BLaER1 treated with 17β-estradiol and CSF1 and Interleukin-3, amounts not matched to agents 10 nM and 100 nM (cell line): ENCODE measurements at regions not wholly inside any gene's neighbourhood (a gene's known extent, or its start where the extent isn't known, plus 50 kb on each side); places are given as distances from the start of the nearest gene placed in this dataset.
"Not testable (repeated sequence)": the region's sequence is repeated elsewhere in the genome, so short reads cannot be mapped to it uniquely, and the experiment has no call there.

Experiments
- H3K27ac ChIP-seq, 11 experiments: shearing (Covaris generic); formaldehyde crosslinking; 2 replicates each; pipeline ENCODE4 v1.8.1; 2022
- H3K27me3 ChIP-seq, 11 experiments: shearing (Covaris generic); formaldehyde crosslinking; 2 replicates each; pipeline ENCODE4 v1.8.1; 2022
- H3K36me3 ChIP-seq, 11 experiments: shearing (Covaris generic); formaldehyde crosslinking; 2 replicates each; pipeline ENCODE4 v1.8.1; 2022
- H3K4me1 ChIP-seq, 10 experiments: shearing (Covaris generic); formaldehyde crosslinking; 2 replicates each; pipeline ENCODE4 v1.8.1; 2022
- H3K4me2 ChIP-seq, 11 experiments: shearing (Covaris generic); formaldehyde crosslinking; 2 replicates each; pipeline ENCODE4 v1.8.1; 2022
- H3K4me3 ChIP-seq, 10 experiments: shearing (Covaris generic); formaldehyde crosslinking; 2 replicates each; pipeline ENCODE4 v1.8.1; 2022
- H3K9ac ChIP-seq, 11 experiments: shearing (Covaris generic); formaldehyde crosslinking; 2 replicates each; pipeline ENCODE4 v1.8.1; 2022
- H3K9me3 ChIP-seq, 11 experiments: shearing (Covaris generic); formaldehyde crosslinking; replicated peaks in 1 of 11; 2 replicates each; pipeline ENCODE4 v1.8.1; 2022
- H4K20me1 ChIP-seq, 11 experiments: shearing (Covaris generic); formaldehyde crosslinking; 2 replicates each; pipeline ENCODE4 v1.8.1; 2022
- Cebpa-rat ChIP-seq, 11 experiments: shearing (Covaris generic); IDR thresholded peaks; 2 replicates each; pipeline ENCODE4 v1.8.1; 2022

DNA sequence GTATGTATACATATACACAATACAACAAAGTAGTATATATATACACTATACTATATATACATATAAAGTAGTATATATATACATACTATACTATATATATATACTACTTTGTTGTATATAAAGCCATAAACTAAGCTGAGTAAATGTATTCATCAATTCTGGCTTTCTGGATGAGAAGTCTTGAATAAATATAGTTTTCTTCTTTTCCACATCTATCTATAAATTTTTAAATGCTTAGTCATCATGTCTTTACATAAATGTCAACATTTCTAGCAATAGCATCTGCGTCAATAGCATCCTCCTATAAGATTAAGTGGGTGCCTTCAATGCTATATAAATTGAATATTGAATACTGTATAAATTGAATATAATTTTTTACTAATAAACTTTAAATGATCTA lies 63.1 kb upstream of the COX7C start:
- no peak overlapping the region for H3K4me3 ChIP-seq

DNA sequence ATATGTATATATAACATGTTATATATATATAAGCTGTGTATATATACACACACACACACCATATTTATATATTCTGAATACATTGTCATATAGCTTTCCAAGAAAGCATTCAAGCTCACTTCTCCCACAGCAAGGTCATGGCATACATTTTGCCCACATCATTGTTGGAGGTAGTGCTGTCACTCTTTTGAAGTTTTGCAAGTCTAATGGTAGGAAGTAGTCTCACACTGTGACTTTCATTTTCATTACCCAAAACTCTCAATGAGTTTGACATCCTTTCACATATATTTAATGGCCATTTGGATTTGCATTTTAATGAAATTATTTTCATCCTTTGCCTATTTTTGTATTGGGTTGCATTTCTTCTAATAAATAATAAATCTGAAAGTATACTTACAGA lies 59.8 kb upstream of the COX7C start:
- no peak overlapping the region for H3K27ac ChIP-seq
- no peak overlapping the region for H3K4me3 ChIP-seq
- H3K9ac ChIP-seq = no peak overlapping the region
- no peaks in the 10 kb centered on the region for H3K27me3 ChIP-seq
- H3K9me3 ChIP-seq = peaks cover 0 to 6% (median 0%) of the 10 kb centered on the region in 11 experiments; a peak in 2 of 22 replicates
- TF ChIP-seq Cebpa-rat (IDR thresholded peaks at IDR 0.05) = no peak
- no peaks in the 10 kb centered on the region for H3K36me3 ChIP-seq
- H3K4me2 ChIP-seq = no peak overlapping the region
- no peaks in the 10 kb centered on the region for H3K4me1 ChIP-seq
- no peaks in the 10 kb centered on the region for H4K20me1 ChIP-seq

More for the DNA sequence above, 63.1 kb upstream of the COX7C start:
- Histone ChIP-seq H3K27ac (no peak overlapping the region), H3K9ac (no peak overlapping the region), H3K4me1 (no peaks in the 10 kb centered on the region), H3K4me2 (no peak overlapping the region), H4K20me1 (no peaks in the 10 kb centered on the region), H3K9me3 (peaks cover 0 to 6% (median 0%) of the 10 kb centered on the region in 11 experiments; a peak in 2 of 22 replicates), H3K36me3 (no peaks in the 10 kb centered on the region), H3K27me3 (no peaks in the 10 kb centered on the region)
- no peak for TF ChIP-seq Cebpa-rat (IDR thresholded peaks at IDR 0.05)

DNA sequence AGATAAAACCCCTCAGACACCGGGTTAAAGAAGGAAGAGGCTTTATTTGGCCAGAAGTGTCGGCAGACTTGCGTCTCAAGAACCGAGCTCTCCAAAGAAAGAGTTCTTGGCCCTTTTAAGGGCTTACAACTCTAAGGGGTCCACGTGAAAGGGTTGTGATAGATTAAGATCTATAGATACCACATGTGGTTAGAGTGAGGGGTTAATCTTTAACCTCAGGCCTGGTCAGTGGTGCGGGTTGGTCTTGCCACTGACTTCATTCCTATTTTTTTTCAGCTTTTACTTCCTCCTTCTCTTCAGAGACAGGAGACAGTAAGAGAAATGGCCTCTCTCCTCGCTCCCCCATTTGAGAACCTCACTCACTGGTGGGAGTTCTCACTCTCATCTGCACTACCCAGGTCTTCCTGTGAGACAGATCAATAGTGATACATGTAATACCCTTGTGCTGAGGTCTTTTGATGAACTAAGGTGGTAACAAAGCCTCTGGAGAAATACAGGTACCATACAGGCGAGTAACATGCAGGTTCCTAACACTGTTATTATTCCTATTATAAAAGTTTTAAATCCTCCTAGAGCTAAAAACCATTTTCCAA lies 52.4 kb upstream of the COX7C start:
- Histone ChIP-seq H4K20me1 (no peaks in the 10 kb centered on the region), H3K4me3 (no peak overlapping the region), H3K4me1 (no peaks in the 10 kb centered on the region), H3K9me3 (peaks cover 0 to 12% (median 8%) of the 10 kb centered on the region in 11 experiments; a peak in 10 of 22 replicates), H3K27ac (no peak overlapping the region), H3K9ac (no peak overlapping the region), H3K4me2 (no peak overlapping the region), H3K27me3 (no peaks in the 10 kb centered on the region), H3K36me3 (no peaks in the 10 kb centered on the region)
- no peak for TF ChIP-seq Cebpa-rat (IDR thresholded peaks at IDR 0.05)

DNA sequence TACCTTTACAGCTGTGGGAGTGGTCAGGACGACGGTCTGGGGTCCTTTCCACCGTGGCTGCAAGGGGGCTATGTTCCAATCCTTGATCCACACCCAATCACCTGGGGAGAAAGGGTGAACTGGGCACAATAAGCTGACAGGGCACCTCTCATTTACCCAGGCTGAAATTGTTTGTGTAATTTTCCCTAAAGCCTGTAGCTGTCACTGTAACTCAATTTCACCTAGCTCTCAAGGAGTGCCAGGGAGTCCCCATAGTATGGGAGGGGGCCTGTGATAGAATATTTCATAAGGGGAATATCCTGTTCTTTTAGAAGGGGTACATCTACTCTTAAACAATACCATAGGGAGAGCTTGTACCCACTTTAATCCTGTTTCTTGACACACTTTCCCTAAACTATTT lies 51.7 kb upstream of the COX7C start:
- not testable (repeated sequence) for H3K4me2 ChIP-seq, H3K27ac ChIP-seq

More for the DNA sequence above, 51.7 kb upstream of the COX7C start:
- H3K36me3 ChIP-seq, H3K4me3 ChIP-seq, H3K4me1 ChIP-seq, H3K27me3 ChIP-seq, H4K20me1 ChIP-seq, H3K9ac ChIP-seq: not testable (repeated sequence)
- H3K9me3 ChIP-seq = peaks cover 0 to 16% (median 12%) of the 10 kb centered on the region in 11 experiments; a peak in 10 of 22 replicates
